ENCODE measurements at regions not wholly inside any gene's neighbourhood (a gene's known extent, or its start where the extent isn't known, plus 50 kb on each side); places are given as distances from the start of the nearest gene placed in this dataset.

DNA sequence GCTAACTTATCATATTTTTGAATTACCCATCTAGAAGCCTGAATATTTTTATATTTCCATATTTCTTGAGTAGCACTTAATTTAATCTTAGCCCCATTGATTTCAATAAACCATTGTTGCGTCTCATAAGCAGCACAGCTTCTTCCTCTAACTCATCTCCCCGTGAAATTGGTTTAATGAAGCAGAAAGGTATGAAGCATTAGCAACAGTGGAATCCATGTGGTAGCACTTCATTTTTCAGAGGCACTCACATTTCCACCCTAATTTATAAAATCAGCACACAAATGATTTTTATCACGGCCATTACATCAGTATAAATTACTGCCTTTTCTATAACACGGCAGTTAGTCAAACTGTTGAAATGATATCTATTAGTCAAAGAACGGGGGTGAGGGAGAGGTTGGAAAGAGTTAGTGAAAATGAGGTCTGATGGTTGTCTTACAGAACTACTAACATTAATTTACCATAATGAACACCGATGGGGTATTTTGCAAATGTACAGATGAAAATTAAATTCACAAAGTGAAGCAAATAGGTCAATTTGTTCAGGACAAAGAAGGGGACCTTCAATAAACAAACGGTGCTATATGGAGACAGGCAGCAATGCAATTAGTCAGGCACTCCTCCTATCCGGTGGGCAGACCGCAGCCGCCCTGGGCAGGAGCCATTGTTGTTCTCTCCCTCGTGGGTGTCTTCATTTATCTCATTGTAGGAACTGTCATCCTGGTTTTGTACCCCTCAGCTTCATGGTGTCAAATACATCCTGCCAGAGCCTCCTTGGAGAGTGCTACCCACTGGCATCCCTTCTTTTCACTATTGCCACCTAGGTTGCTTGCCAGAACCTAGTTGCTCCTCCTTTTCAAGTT is 205.7 kb downstream of the SOX3 start:
- no peaks in the 10 kb centered on the region for H3K36me3 ChIP-seq (ENCODE audit: control insufficient read depth, insufficient read depth, low read length)
- TF ChIP-seq CTCF (IDR thresholded peaks at IDR 0.05; ENCODE audit: insufficient read depth, low read depth, low read length) = no peak
- no peaks in the 10 kb centered on the region for H3K27me3 ChIP-seq (ENCODE audit: control insufficient read depth, insufficient read depth, low read length)
- no peak for DNase-seq (ENCODE audit: low read depth)
- ChIA-PET POLR2A (no interaction called here), CTCF (no interaction called here)
- no peak overlapping the region for H3K4me3 ChIP-seq (ENCODE audit: low read depth, low read length)

DNA sequence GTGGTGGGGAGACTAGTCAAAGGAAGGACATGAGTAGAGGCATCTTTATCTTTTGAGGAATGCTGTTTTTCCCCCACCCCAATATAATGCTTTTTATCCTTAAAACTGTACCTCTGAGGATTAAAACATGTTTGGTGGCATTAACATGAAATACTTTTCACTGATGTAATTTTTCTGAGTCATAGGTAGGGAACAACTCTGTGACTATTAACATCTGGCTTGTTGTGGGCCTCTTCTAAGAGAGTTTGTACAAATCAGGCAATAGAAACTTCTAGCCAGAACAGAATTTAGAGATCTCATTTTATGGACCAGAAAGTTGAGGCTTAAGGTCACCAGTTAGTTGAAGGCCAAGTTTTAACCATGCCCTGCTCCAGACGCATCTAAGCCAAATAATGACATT is 207.6 kb downstream of the SOX3 start:
- no peak for TF ChIP-seq CTCF (IDR thresholded peaks at IDR 0.05; ENCODE audit: insufficient read depth, low read depth, low read length)
- Histone ChIP-seq H3K27me3 (ENCODE audit: control insufficient read depth, insufficient read depth, low read length) (no peaks in the 10 kb centered on the region), H3K4me3 (ENCODE audit: low read depth, low read length) (no peak overlapping the region), H3K36me3 (ENCODE audit: control insufficient read depth, insufficient read depth, low read length) (no peaks in the 10 kb centered on the region)
- ChIA-PET CTCF (no interaction called here), POLR2A (no interaction called here)
- DNase-seq (ENCODE audit: low read depth) = no peak

DNA sequence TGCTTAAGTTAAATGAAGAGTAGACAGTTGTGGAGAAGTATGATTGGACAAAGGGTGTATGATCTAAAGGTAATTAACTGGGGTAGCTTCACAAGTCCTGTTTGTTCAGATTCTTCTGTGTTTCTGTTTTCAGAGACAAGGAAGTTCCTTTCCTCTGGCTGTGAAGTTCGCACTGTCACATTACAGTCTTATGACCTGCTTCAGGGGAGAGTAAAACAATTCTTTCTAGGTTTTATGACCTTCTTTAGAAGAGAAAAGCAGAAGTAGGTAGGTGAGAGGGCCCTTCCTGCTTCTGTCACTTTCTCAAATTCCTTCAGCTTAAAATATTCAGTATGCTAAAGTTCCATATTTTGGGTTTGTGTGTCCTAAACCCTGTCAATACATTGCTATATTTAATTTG is 211.9 kb downstream of the SOX3 start:
- ChIA-PET POLR2A (no interaction called here), CTCF (no interaction called here)
- TF ChIP-seq CTCF (IDR thresholded peaks at IDR 0.05; ENCODE audit: insufficient read depth, low read depth, low read length) = no peak
- H3K27me3 ChIP-seq (ENCODE audit: control insufficient read depth, insufficient read depth, low read length) = no peaks in the 10 kb centered on the region
- no peak overlapping the region for H3K4me3 ChIP-seq (ENCODE audit: low read depth, low read length)
- no peaks in the 10 kb centered on the region for H3K36me3 ChIP-seq (ENCODE audit: control insufficient read depth, insufficient read depth, low read length)
- no peak for DNase-seq (ENCODE audit: low read depth)

- TF ChIP-seq CTCF (IDR thresholded peaks at IDR 0.05; ENCODE audit: insufficient read depth, low read depth, low read length) = no peak
- H3K27me3 ChIP-seq (ENCODE audit: control insufficient read depth, insufficient read depth, low read length) = no peaks in the 10 kb centered on the region
- no peak for DNase-seq (ENCODE audit: low read depth)
- H3K36me3 ChIP-seq (ENCODE audit: control insufficient read depth, insufficient read depth, low read length) = no peaks in the 10 kb centered on the region
- ChIA-PET POLR2A (no interaction called here), CTCF (no interaction called here)
- H3K4me3 ChIP-seq (ENCODE audit: low read depth, low read length) = no peak overlapping the region
Measured at GRCh38 chrX:140292188-140292587, 212.7 kb downstream of the SOX3 start.

DNA sequence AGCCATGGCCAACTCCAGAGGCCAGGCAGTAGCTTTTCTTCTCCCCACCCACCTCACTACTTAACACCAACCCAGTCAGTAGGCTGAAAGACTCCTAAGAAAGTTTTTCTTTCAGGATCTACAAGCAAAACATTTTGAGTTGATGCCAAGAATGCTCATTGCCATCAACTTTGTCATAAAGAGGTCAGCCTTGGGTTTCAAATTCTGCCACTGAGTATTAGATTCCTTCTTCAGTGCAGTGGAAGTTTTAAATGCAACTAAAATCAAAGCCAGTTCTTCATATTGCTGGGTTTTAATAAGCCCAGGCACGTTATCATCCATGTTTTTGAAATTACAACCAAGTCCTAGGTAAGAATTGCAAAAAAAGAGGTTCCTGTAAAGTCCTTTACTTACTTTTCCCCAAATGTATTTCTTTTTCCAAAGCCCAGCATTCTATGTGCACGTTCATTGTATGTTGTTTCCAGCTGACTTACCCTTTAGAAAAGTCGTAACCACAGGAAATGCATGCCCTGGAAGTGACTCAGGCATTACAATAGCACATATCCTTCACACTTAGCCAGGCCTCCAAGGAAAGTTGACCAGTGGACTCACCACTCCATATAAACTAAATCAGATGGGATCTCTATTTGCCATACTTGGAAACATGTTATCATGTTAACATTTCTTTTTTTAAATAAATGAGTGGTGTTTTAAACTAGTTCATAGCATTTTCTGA is 229.9 kb downstream of the SOX3 start:
- DNase-seq (ENCODE audit: low read depth) = no peak

More for the DNA sequence above, 229.9 kb downstream of the SOX3 start:
- ChIA-PET CTCF (no interaction called here), POLR2A (no interaction called here)
- Histone ChIP-seq H3K27me3 (ENCODE audit: control insufficient read depth, insufficient read depth, low read length) (no peaks in the 10 kb centered on the region), H3K4me3 (ENCODE audit: low read depth, low read length) (no peak overlapping the region), H3K36me3 (ENCODE audit: control insufficient read depth, insufficient read depth, low read length) (no peaks in the 10 kb centered on the region)
- no peak for TF ChIP-seq CTCF (IDR thresholded peaks at IDR 0.05; ENCODE audit: insufficient read depth, low read depth, low read length)

Measured in BJ (cell line).